SK-N-SH (cell line): ENCODE measurements at regions not wholly inside any gene's neighbourhood (a gene's known extent, or its start where the extent isn't known, plus 50 kb on each side); places are given as distances from the start of the nearest gene placed in this dataset.

Experiments used
- CTCF ChIA-PET: fragments of 300-600, 350-600 bp; formaldehyde crosslinking; extraction: SDS; loops from one replicate; lab custom pipeline; 2021; lab: Yijun Ruan, JAX
- POLR2A ChIA-PET: fragments of 350-600 bp; sonication (Branson Sonifier 250); formaldehyde crosslinking; extraction: SDS; loops from one replicate; lab custom pipeline; 2020; ENCODE audit warnings: antibody characterized with exemption, inconsistent platforms; lab: Yijun Ruan, JAX
- DNase-seq: peaks from one replicate; pipeline ENCODE4 v3.0.0; 2012
- H2AFZ ChIP-seq: fragments of 200-600 bp; sonication (generic); 2 replicates; pipeline ENCODE4 v1.8.1; 2016; ENCODE audit warnings: antibody characterized with exemption, mild to moderate bottlenecking, low read depth
- H3F3A ChIP-seq: fragments of 200-600 bp; sonication (generic); replicated peaks from 2 replicates; pipeline ENCODE3; 2016; ENCODE audit warnings: antibody characterized with exemption, mild to moderate bottlenecking; ENCODE audit not compliant: insufficient read depth
- H3K27ac ChIP-seq, 2 experiments: fragments of 200-500 bp in 1 of 2; fragments of 200-600 bp in 1 of 2; sonication (Bioruptor generic) in 1 of 2; sonication (generic), shearing (Covaris generic) in 1 of 2; 2 replicates each; pipeline versions ENCODE4 v1.5.1 to v1.6.1; 2014 to 2016; ENCODE audit warnings: low read depth in 2 of 2, inconsistent platforms in 1 of 2, low read length in 1 of 2, mild to moderate bottlenecking in 1 of 2, mixed read lengths in 1 of 2
- H3K27me3 ChIP-seq: fragments of 200-600 bp; sonication (generic), shearing (Covaris generic); 2 replicates; pipeline ENCODE4 v1.6.1; 2016; ENCODE audit warnings: mixed run types; ENCODE audit not compliant: insufficient read depth
- H3K36me3 ChIP-seq, 2 experiments: fragments of 200-500 bp in 1 of 2; fragments of 200-600 bp in 1 of 2; sonication (Bioruptor generic) in 1 of 2; sonication (generic) in 1 of 2; replicated peaks in 1 of 2; 2 replicates each; pipeline versions ENCODE3 to v1.5.1; 2014 to 2016; ENCODE audit warnings: low read length in 1 of 2, mild to moderate bottlenecking in 1 of 2; ENCODE audit not compliant: insufficient read depth in 2 of 2, control insufficient read depth in 1 of 2
- H3K4me1 ChIP-seq, 2 experiments: fragments of 200-500 bp in 1 of 2; fragments of 200-600 bp in 1 of 2; sonication (Bioruptor generic) in 1 of 2; sonication (generic), shearing (Covaris generic) in 1 of 2; 2 replicates each; pipeline versions ENCODE4 v1.5.1 to v1.6.1; 2014 to 2016; ENCODE audit warnings: low read depth in 1 of 2, low read length in 1 of 2, mixed run types in 1 of 2; ENCODE audit not compliant: insufficient read depth in 2 of 2, control insufficient read depth in 1 of 2
- H3K4me2 ChIP-seq: fragments of 200-600 bp; sonication (generic), shearing (Covaris generic); 2 replicates; pipeline ENCODE4 v1.6.1; 2017; ENCODE audit warnings: mixed run types
- H3K4me3 ChIP-seq, 2 experiments: fragments of 200-500 bp in 1 of 2; fragments of 200-600 bp in 1 of 2; sonication (Bioruptor generic) in 1 of 2; sonication (generic), shearing (Covaris generic) in 1 of 2; 2 replicates each; pipeline versions ENCODE4 v1.5.1 to v1.8.1; 2014 to 2016; ENCODE audit warnings: low read depth in 2 of 2, inconsistent platforms in 1 of 2, low read length in 1 of 2, mild to moderate bottlenecking in 1 of 2, mixed read lengths in 1 of 2, moderate library complexity in 1 of 2
- H3K79me2 ChIP-seq: fragments of 200-600 bp; sonication (generic); 2 replicates; pipeline ENCODE4 v1.8.1; 2017; ENCODE audit warnings: mild to moderate bottlenecking; ENCODE audit not compliant: insufficient read depth
- H3K9ac ChIP-seq: fragments of 200-600 bp; sonication (generic); 2 replicates; pipeline ENCODE4 v1.6.1; 2017; ENCODE audit warnings: mixed run types
- H3K9me2 ChIP-seq: fragments of 200-600 bp; sonication (generic); 2 replicates; pipeline ENCODE4 v1.6.1; 2017; ENCODE audit warnings: mixed run types
- H3K9me3 ChIP-seq: fragments of 200-600 bp; sonication (generic); 2 replicates; pipeline ENCODE4 v1.6.1; 2017; ENCODE audit warnings: mixed run types, mild to moderate bottlenecking, moderate library complexity
- H4K20me1 ChIP-seq: fragments of 200-600 bp; sonication (generic); 2 replicates; pipeline ENCODE4 v1.6.1; 2017; ENCODE audit warnings: mild to moderate bottlenecking, mixed run types; ENCODE audit not compliant: insufficient read depth
- CHD2 ChIP-seq: fragments of 150-350 bp; IDR thresholded peaks from 2 replicates; pipeline ENCODE4 v1.6.1; 2018; ENCODE audit warnings: low read length; ENCODE audit not compliant: partially characterized antibody
- CTCF ChIP-seq: fragments of 200-600 bp; sonication (generic); IDR thresholded peaks from 2 replicates; pipeline ENCODE4 v1.6.1; 2017; ENCODE audit warnings: antibody characterized with exemption, mild to moderate bottlenecking, moderate library complexity
- EP300 ChIP-seq, 2 experiments: IDR thresholded peaks; 2 replicates each; pipeline versions ENCODE4 v1.4.0 to v1.6.1; 2012; ENCODE audit warnings: borderline replicate concordance in 1 of 2, low read depth in 1 of 2, low read length in 1 of 2
- EZH2phosphoT487 ChIP-seq: fragments of 200-600 bp; sonication (generic); IDR thresholded peaks from 2 replicates; pipeline ENCODE4 v1.6.1; 2017; ENCODE audit warnings: low read depth, mixed run types, mild to moderate bottlenecking, antibody characterized with exemption, moderate library complexity, borderline replicate concordance
- FOSL2 ChIP-seq: IDR thresholded peaks from 2 replicates; pipeline ENCODE4 v1.4.0; 2012; ENCODE audit warnings: low read depth, mild to moderate bottlenecking, moderate library complexity, borderline replicate concordance
- FOXM1 ChIP-seq: IDR thresholded peaks from 2 replicates; pipeline ENCODE4 v1.4.0; 2012; ENCODE audit warnings: low read depth, mild to moderate bottlenecking
- GABPA ChIP-seq: IDR thresholded peaks from 2 replicates; pipeline ENCODE4 v1.4.0; 2012; ENCODE audit warnings: low read depth, mild to moderate bottlenecking
- GATA2 ChIP-seq: sonication (generic); formaldehyde crosslinking; IDR thresholded peaks from 2 replicates; pipeline ENCODE4 v1.5.0; 2020; ENCODE audit warnings: mild to moderate bottlenecking, missing genetic modification reagents
- MAX ChIP-seq: IDR thresholded peaks from 2 replicates; pipeline ENCODE4 v1.4.0; 2012; ENCODE audit warnings: low read depth
- POLR2AphosphoS5 ChIP-seq: IDR thresholded peaks from 2 replicates; pipeline ENCODE4 v1.6.1; 2012; ENCODE audit warnings: low read depth, low read length
- REST ChIP-seq: IDR thresholded peaks from 2 replicates; pipeline ENCODE4 v1.6.1; 2012; ENCODE audit warnings: mild to moderate bottlenecking, low read depth, low read length, moderate library complexity
- RFX5 ChIP-seq: IDR thresholded peaks from 2 replicates; pipeline ENCODE4 v1.6.1; 2012; ENCODE audit warnings: mild to moderate bottlenecking, improper control_type of control experiment, low read length
- RXRA ChIP-seq: IDR thresholded peaks from 2 replicates; pipeline ENCODE4 v1.4.0; 2012; ENCODE audit warnings: low read depth, mild to moderate bottlenecking, borderline replicate concordance
- TCF12 ChIP-seq: IDR thresholded peaks from 2 replicates; pipeline ENCODE4 v1.4.0; 2012
- ZBTB33 ChIP-seq: IDR thresholded peaks from 2 replicates; pipeline ENCODE4 v1.4.0; 2012; ENCODE audit warnings: low read depth, borderline replicate concordance
- WGBS: methylation state at CpG from one replicate; pipeline ENCODE4 v1.1.6; 2017; ENCODE audit warnings: low lambda C conversion rate; 5-methylcytosine and 5-hydroxymethylcytosine counted together

GRCh38 chr11:23564370-23564769 lies 704.1 kb upstream of the CCDC179 start:
- Histone ChIP-seq H3K9me3 (no peaks in the 10 kb centered on the region), H4K20me1 (no peaks in the 10 kb centered on the region), H3K9me2 (no peaks in the 10 kb centered on the region), H3F3A (no peaks in the 10 kb centered on the region), H3K4me1 (no peaks in the 10 kb centered on the region), H3K79me2 (no peaks in the 10 kb centered on the region), H2AFZ (no peak overlapping the region), H3K36me3 (no peaks in the 10 kb centered on the region), H3K27ac (no peak overlapping the region), H3K27me3 (no peaks in the 10 kb centered on the region), H3K9ac (no peak overlapping the region), H3K4me2 (no peak overlapping the region), H3K4me3 (no peak overlapping the region)
- ChIA-PET POLR2A (no interaction called here), CTCF (interaction anchor here (0.9 to 2.0 kb wide), 2 partner anchors 24 to 451 kb away, joined by 3 to 10 read pairs; no protein-coding TSS in a partner anchor)
- DNase-seq = no peak
- 73% methylated on average over 2 of the region's 2 CpGs for WGBS
- TF ChIP-seq RFX5 = no peak
- no peak for TF ChIP-seq FOSL2
- no peak for TF ChIP-seq FOXM1
- TF ChIP-seq EZH2phosphoT487 = no peak
- TF ChIP-seq MAX = no peak
- TF ChIP-seq GABPA = no peak
- no peak for TF ChIP-seq CHD2
- no peak for TF ChIP-seq CTCF
- TF ChIP-seq REST = no peak
- TF ChIP-seq GATA2 (CRISPR knock-in tag) = no peak
- TF ChIP-seq RXRA = no peak
- TF ChIP-seq EP300 (IDR thresholded peaks at IDR 0.05; ENCODE audit: borderline replicate concordance in 1 of 2, low read depth in 1 of 2, low read length in 1 of 2) = no peak

- Histone ChIP-seq H3K9me2 (no peaks in the 10 kb centered on the region), H3K79me2 (no peaks in the 10 kb centered on the region), H2AFZ (no peak overlapping the region), H3K27ac (no peak overlapping the region), H3K4me1 (no peaks in the 10 kb centered on the region), H3K4me3 (no peak overlapping the region), H4K20me1 (no peaks in the 10 kb centered on the region), H3K36me3 (no peaks in the 10 kb centered on the region), H3K27me3 (no peaks in the 10 kb centered on the region), H3K9me3 (no peaks in the 10 kb centered on the region), H3F3A (no peaks in the 10 kb centered on the region), H3K9ac (no peak overlapping the region), H3K4me2 (no peak overlapping the region)
- ChIA-PET POLR2A (no interaction called here), CTCF (interaction anchor here (2.7 kb wide), 1 partner anchor 22 kb away, joined by 6 read pairs; no protein-coding TSS in a partner anchor)
- TF ChIP-seq REST = no peak
- no peak for TF ChIP-seq ZBTB33
- TF ChIP-seq EZH2phosphoT487 = no peak
- no peak for TF ChIP-seq GATA2 (CRISPR knock-in tag)
- TF ChIP-seq TCF12 = no peak
- TF ChIP-seq POLR2AphosphoS5 = no peak
- no peak for DNase-seq
- WGBS = 40% methylated on average over 1 of the region's 1 CpG
Measured at GRCh38 chr11:23569134-23569533, 708.9 kb upstream of the CCDC179 start.
